GM18519 (cell line): ENCODE measurements at regions not wholly inside any gene's neighbourhood (a gene's known extent, or its start where the extent isn't known, plus 50 kb on each side); places are given as distances from the start of the nearest gene placed in this dataset.
"Not testable (repeated sequence)": the region's sequence is repeated elsewhere in the genome, so short reads cannot be mapped to it uniquely, and the experiment has no call there.

Experiments used
- ATAC-seq: cut with Tn5 transposase; IDR thresholded peaks from one replicate; pipeline ENCODE4 v1.9.1; 2021; ENCODE audit warnings: mild to moderate bottlenecking, moderate library complexity; ENCODE audit not compliant: unreplicated experiment, low FRiP score

DNA sequence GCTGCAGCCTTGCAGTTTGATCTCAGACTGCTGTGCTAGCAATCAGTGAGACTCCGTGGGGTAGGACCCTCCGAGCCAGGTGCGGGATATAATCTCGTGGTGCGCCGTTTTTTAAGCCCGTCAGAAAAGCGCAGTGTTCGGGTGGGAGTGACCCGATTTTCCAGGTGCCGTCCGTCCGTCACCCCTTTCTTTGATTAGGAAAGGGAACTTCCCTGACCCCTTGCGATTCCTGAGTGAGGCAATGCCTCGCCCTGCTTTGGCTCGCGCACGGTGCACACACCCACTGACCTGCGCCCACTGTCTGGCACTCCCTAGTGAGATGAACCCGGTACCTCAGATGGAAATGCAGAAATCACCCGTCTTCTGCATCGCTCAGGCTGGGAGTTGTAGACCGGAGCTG, 203.2 kb downstream of the SNCAIP start:
- not testable (repeated sequence) for ATAC-seq

DNA sequence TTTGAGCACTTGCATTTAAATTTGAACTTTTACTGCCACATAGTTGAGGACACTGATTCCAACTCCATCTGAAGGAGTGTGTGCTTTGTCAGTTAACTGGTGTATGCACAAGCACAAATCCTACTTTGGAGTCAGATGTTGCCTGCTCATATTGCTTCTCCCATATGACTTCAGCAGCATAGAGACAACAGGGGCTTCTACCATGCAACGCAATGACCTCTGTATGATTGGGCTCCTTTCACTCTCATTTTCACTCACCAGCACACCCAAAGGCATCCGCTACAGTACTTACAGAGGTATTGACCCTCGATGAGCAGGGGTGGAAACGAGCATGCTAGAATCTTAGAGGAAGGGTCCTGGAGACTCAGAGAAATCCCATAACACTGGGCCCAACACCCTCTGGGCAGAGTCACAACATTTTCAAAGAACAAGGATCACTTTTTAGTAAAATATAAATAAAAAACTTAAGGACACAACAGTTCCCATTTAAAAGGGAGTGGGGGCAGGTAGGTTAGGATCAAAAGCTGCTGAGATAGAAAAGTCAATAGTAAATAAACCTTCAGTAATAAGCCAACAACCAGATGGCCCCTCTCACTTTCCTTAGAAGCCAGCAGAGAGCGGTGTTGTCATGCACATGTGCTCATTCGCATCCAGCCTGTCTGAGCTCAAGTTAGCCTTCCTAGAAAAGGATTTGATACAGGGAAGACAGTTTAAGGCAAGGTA, 203.8 kb downstream of the SNCAIP start:
- peak; percentile 73 for ATAC-seq

DNA sequence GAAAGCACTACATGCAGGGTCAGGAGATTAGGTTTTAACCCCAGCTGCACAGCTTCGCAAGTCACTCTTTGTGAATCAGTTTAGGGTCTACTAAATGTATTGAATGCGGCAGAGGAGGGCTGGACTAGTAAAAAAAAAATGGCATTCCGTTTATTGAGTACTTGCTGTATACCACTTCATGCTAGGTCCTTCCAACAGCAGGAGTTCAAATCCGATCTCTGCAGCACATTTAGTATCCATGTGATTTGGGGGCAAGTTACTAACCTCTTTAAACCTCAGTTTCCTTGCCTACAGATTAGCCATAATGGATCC, 204.4 kb downstream of the SNCAIP start:
- ATAC-seq, result peak; percentile 20

DNA sequence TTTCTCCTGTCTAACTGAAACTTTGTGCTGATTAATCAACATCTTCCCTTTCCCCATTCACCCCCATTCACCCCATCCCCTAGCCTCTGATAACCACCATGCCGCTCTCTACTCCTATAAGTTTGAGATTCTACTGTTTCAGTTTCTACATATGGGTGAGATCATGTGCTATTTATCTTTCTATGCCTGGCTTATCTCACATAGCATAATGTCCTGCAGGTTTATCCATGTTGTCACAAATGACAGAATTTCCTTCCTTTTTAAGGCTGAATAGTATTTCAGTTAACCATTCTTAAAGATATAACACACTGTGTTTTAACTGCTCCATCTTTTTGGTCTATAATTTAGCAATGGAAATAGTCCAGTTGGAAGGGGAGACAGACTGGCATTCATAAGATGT, 205.1 kb downstream of the SNCAIP start:
- no peak for ATAC-seq

DNA sequence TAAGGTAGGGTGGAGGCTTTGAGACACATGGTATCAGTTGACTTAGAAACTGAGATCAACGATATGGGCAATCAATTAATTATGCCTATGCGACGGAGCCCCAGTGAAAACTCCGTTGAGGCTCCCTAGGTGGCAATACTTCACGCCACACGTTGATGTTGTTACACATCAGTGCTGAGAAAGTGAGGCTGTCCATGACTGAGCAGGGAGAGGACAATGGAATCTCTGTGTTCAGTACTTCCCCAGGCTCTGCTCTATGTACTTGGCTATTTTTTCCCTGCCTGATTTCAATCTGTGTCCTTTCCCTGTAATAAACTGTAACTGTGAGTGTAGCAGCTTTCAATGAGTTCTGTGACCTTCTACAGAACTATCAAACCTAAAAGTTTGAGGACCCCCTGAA, 211.7 kb downstream of the SNCAIP start:
- ATAC-seq, result no peak

DNA sequence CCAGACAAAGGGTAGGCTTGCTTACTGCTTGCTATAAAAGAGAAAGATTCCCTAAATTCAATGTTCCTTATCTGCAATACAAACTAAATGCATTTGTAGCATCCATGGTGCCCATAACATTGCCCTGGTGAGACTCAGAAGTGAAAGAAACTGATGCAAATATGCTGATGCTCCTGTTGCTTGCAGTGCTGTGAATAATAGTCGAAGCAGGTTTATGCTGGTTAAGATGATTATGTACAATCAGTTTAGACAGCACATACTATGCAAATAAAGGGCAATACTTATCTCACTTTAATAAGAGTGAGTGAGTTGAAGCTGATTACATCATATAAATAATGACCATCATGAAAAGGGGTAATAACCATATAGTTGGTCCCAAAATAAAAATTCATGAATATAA, 215.5 kb downstream of the SNCAIP start:
- no peak for ATAC-seq

DNA sequence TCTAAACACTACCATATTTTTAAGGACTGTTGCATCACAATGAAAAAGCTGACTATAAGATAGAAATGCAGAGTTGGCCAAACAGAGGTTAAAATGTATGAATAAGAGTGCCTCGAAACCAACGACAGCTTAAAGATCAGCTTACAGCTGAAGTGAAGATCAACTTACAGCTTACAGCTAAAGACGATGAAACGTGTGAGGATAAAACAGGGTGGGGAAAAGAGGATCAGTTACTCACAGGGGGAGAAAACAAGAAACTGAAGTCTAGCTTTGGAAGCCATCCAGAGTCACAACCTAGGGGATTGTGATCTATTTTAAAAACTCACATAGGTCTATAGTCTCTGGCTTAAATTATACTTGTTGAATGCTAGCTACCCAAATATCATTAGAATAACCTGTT, 220.0 kb downstream of the SNCAIP start:
- ATAC-seq, result no peak

DNA sequence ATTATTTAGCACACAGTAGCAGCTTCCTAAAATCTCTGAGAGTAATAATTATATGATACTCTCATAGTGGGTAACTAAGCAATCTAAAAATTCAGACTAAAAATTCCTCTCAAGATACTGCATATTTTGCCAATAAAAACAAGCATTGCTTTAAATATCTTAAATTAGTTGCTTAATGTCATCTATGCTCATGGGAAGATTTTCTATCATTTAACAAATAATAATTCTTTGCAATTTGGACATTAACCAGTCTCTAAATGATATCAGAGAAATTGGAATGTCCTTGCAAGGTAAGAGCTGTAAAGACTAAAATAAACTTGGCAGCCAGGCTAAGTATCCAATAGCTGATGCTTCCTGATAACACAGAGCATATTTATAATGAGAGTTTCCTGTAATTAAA, 221.8 kb downstream of the SNCAIP start:
- no peak for ATAC-seq

DNA sequence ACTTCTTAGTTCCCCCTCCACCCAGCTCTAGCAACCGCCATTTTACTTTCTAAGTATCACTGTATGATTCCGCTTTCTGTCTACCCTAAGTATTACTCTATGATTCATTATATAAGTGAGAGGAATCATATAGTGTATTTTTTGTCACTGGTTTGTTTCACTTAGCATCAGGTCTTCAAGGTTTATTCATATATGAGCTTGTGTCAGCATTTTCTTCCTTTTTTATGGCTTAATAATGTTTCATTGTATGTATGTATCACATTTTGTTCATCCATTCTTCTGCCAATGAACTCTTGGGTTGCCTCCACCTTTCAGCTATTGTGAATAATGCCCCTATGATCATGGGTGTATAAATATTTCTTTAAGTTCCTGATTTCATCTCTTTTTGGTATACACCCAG, 222.8 kb downstream of the SNCAIP start:
- ATAC-seq, result no peak

DNA sequence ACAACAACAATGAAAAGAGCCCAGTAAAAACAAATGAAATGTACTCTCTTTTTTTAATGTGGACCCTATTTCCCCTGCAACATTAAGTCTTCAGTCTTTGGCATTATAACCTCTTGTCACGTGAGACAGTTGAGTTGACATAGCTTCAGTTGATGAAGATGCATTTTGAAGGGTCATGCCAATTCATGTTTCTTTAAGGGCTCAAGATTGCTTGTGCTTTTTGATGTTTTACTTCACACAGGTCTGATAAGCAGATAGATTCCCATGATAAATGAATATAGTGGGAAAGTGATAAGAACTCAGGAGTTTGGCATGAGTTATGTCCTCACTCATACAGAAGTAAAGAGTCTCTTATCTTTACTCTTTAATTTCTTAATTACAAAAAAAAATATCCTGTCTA, 229.4 kb downstream of the SNCAIP start:
- ATAC-seq, result no peak

DNA sequence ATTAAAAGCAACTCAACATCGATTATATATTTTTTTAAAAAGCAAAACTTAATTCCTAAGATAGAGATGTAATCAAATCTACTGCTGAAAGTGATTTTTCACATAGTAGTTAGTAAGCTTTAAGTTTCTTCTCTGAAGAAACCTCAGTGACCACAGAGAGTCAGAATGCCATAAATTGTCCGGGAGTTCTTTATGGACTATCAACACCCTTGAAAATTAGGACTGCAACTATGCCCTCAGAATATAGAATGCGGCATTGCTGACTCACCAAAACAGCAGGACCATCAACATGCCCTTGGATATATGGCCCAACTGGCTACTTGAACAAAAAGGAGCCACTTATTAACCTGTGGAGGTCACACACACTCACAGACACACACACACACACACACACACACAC, 228.9 kb upstream of the SNX2 start:
- no peak for ATAC-seq

DNA sequence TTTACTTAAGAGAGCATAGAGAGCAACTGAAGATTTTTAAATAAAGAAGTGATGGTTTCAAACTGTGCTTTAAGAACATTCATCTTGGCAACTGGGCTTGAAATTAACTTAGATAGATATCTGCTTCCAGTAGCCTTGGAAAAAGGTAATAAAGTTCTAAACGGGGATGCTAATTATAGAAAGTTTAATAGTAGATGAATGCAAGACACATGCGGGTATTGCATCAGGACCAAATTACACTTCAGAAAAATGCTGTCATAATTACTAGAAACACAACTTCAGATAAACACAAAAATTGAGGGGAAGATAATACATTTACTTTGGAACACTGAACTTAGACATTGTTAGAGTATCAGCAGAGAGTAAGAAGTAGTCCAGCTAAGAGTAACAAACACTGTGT, 227.7 kb upstream of the SNX2 start:
- no peak for ATAC-seq

DNA sequence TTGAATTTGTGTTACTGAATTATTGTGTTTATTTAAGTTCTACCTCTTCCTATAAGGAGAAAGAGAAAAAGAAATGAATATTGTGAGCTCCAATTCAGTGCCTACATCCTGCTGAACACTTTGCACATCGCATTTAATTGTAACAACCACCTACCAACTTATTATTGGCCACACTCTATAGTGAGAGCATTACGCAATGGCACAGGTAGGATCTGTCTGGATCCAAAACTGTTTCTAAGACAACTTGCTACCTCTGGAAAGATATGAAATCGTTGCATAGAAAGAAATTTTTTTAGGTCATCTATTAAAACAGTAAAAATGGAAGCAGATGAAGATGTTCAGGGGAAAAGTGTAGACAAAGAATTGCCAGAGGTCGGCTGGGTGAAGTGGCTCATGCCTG, 227.2 kb upstream of the SNX2 start:
- no peak for ATAC-seq

DNA sequence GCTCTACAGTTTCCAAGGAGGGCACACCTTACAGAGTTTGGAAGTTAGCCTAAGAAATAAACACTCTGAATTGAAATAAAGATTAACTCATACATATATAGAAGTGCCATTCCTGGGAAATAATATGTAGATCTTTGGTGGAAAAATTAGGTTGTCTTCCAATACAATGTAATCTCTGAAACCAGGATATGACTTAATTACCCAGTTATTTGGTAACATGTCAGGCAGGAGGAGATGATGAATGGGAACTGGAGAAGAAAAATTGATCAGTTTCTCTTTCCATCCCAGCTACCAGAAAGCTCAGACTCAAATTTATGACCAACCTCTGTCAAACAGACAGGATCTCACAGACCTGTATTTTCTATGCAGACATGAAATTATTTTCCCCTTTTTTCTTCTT, 215.2 kb upstream of the SNX2 start:
- ATAC-seq, result no peak

DNA sequence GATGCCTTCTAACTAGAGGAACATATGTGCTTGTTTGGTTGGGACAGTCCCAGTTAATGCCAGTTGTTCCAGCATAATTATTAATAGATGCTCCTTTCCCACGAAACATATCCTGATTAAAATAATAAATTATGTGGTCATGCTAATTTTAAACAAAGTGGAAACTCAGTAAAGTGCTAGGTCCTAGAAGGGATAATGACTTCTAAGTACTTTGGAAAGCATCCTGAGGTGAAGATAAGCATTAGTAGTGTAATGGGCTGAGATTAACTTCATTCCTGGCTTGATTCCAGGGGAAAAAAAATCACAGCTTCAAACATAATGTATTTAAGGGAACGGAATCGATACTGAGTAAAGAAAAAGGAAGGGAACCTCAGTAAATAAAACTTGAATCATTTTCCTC, 213.7 kb upstream of the SNX2 start:
- no peak for ATAC-seq

DNA sequence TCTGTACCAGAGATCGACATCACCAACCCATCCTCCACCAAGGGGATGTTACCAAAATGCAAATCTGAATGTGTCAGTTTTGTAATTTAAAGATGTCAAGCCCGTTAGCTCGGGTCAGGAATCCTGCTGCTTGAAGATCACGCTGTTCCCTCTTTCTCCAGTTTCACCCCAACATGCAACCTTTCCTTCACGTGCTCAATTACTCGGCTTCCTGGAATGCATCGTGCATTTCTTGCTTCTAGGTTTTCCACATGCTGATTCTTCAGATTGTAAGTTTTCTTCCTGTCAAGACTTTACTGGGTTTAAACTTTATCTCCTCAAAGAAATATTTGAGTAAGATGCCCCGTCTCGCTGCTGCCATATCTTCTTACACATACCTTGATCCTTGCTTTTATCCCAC, 209.5 kb upstream of the SNX2 start:
- ATAC-seq, result no peak

DNA sequence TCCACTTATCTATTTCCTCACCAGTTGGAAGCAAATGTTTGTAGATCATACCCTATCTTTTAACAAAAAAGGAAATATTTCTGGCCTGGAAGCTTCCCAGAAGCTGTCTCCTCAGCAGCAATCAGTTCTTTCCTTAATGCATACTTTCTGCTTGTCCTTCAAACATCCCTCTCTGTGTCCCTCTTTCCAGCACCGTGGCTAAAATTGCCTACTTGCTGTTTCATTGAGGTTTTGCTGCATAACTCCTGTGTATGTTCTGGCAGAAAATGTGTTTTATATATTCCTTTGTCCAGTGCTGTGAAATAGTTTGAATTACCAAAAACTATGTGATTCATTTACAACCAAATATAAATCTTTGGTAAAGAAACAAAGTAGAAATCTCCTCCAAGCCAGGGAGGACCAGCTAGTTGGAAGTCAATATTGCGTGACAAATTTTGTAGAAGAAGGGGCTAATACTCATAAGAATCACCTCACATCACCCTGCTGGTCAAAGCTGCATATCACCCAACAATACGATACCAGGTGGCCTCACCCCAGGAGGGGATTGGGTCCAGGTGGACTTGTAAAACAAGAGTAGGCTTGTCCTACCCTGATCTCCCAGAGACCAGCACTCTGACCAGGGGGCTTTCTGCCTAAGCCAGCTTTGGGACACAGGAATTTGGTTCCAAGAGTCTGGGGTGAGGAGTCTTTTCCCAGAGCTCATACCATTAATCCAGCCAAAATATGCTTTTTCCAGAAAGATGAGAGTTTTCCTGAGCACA, 198.4 kb upstream of the SNX2 start:
- ATAC-seq, result no peak

DNA sequence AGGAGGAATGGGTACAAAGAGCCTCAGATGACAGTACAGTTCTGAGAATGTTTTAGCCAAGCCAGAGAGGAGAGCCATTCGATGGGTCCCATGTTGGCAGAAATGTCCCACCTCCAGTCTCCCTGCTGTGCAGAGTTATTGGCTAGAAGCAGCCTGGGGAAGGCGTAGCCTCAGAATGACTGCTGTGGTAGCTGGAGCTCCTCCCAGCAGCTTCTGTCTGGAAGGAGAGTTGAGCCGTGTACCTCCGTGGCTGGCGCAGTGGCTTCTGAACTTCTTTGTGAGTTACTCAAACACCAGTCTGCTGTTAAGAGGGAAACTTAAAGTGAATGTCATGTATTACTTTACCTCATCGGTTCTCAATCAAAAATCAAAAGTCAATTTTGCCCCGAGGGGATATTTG, 193.3 kb upstream of the SNX2 start:
- no peak for ATAC-seq

DNA sequence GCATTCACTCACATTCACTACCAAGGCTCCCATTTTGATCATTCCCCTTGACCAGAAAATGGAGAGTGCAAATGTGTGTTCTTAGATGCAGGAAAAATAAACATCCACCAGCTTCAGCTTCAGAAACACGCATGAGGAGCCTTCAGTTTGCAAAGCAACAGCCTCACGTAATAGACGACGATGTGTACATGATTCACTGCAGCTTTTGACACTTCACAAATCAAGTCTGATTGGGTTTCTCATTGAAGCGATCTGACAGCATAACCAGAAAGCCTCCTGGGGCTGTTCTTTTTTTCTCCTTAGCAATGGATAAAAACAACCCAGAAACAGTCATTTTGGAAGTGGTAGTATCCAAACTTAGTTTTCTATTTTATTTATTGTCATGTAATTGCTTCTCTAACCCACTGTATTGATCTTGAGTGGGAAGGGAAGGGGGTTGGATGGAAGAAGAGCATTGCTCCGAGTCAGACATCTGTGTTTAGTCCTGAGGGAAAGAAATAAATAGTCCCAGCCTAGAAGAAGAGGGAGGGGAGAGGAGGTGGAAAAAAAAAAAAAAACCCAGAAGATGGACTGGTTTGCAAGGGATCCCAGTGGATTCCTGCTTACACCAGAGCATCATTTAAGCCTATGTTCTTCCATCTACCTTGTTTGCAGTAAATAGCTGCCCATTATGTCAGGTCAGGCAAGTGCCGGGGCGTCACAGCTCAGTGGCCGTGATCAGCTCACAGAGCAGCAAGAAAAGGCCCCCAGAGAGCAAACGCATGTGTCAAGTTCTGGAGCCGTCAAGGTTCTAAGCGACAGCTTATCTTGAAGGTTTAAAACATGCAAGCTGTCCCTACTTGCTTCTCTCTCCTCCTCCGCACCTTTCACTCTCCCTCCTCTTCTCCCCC, 190.2 kb upstream of the SNX2 start:
- no peak for ATAC-seq

DNA sequence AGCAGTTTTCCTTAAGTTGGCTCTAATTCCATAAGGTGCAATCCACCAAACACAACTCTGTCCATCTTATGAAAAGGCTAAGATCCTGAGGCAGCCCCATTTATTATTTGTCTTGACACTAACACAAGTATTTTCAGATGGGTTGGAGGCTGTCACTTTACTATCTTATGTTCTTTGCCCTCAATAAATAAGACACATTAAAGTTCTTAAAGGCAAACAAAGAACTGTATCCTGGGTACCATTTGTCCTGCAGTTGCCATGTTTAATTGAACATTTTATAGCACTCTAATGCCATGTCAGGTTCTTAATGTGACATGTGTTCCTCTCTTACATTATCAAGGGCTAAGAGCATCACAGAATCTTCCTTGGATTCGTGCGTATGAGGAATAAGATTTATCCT, 189.5 kb upstream of the SNX2 start:
- no peak for ATAC-seq

DNA sequence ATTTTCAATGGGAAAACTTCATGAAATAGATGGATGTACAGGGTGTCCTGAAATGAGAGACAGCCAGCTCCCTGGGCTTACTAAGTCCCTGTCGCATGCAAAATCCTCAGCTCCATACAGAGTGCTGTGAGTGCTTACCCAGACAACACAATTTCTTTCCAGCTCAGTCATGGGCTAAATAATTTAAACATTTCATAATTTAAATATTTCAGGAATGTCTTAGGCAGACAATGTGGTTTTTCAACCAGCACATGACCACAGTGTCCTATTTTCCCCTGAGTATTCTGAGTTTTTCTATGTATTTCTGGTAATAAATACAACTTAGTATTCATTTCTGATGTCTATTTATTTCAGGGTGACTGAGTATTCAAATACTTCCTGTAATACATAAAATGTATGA, 188.5 kb upstream of the SNX2 start:
- no peak for ATAC-seq

DNA sequence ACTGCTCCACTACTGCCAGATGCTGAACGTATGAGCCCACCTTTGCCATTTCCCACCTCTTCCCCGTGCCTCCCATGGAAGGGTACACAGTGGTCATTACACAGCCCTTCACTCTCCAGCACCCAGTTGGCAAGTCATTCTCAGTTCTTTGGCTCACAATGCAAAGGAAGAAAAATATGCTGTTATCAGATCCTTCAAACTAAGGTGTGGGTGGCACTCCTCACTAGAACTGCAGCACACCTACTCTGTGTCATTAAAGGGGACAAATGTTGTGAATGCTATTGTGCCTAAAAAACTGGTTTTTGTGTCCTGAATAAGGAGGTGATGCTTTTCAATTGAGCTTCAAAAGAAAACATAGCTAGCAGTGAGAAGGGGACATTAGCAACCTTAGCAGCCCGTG, 183.1 kb upstream of the SNX2 start:
- no peak for ATAC-seq
